Fibroblast of gingiva (primary cell): ENCODE measurements at regions not wholly inside any gene's neighbourhood (a gene's known extent, or its start where the extent isn't known, plus 50 kb on each side); places are given as distances from the start of the nearest gene placed in this dataset.

Source experiments
- DNase-seq: peaks from one replicate; pipeline ENCODE4 v3.0.0-alpha.2; 2011; ENCODE audit warnings: low read depth

GRCh38 chr6:113370508-113371502 is 486.3 kb upstream of the MARCKS start:
- DNase-seq = no peak

GRCh38 chr6:113375466-113375865 is 481.7 kb upstream of the MARCKS start:
- DNase-seq = peak; percentile 64

GRCh38 chr6:113375950-113376846 is 480.9 kb upstream of the MARCKS start:
- DNase-seq = peak; percentile 87

GRCh38 chr6:113376847-113377165 is 480.3 kb upstream of the MARCKS start:
- DNase-seq = no peak

- no peak for DNase-seq
Observed at GRCh38 chr6:113377362-113377942, 479.7 kb upstream of the MARCKS start.

GRCh38 chr6:113380591-113380990 is 476.6 kb upstream of the MARCKS start:
- DNase-seq = no peak

- no peak for DNase-seq
Observed at GRCh38 chr6:113381232-113381631, 475.9 kb upstream of the MARCKS start.

GRCh38 chr6:113381959-113382358 is 475.2 kb upstream of the MARCKS start:
- peak; percentile 82 for DNase-seq

GRCh38 chr6:113383701-113384100 is 473.4 kb upstream of the MARCKS start:
- DNase-seq = peak; percentile 7

- peak; percentile 16 for DNase-seq
Observed at GRCh38 chr6:113385020-113385431, 472.1 kb upstream of the MARCKS start.

GRCh38 chr6:113388996-113389395 is 468.1 kb upstream of the MARCKS start:
- DNase-seq = no peak

GRCh38 chr6:113392551-113393055 is 464.5 kb upstream of the MARCKS start:
- no peak for DNase-seq

GRCh38 chr6:113394216-113394615 is 462.9 kb upstream of the MARCKS start:
- no peak for DNase-seq

GRCh38 chr6:113394729-113395128 is 462.4 kb upstream of the MARCKS start:
- no peak for DNase-seq

- no peak for DNase-seq
Observed at GRCh38 chr6:113396730-113397129, 460.4 kb upstream of the MARCKS start.

GRCh38 chr6:113397236-113397635 is 459.9 kb upstream of the MARCKS start:
- DNase-seq = no peak

GRCh38 chr6:113401231-113401630 is 455.9 kb upstream of the MARCKS start:
- no peak for DNase-seq

- no peak for DNase-seq
Observed at GRCh38 chr6:113402544-113402943, 454.6 kb upstream of the MARCKS start.

GRCh38 chr6:113403966-113404595 is 453.1 kb upstream of the MARCKS start:
- no peak for DNase-seq

GRCh38 chr6:113405326-113406047 is 451.7 kb upstream of the MARCKS start:
- DNase-seq = peak; percentile 71
